NT2/D1 (cell line): ENCODE measurements at regions not wholly inside any gene's neighbourhood (a gene's known extent, or its start where the extent isn't known, plus 50 kb on each side); places are given as distances from the start of the nearest gene placed in this dataset.

Experiments used
- YY1 ChIP-seq: IDR thresholded peaks from 2 replicates; pipeline ENCODE4 v1.6.1; 2011; ENCODE audit not compliant: insufficient read length, insufficient read depth
- ZNF274 ChIP-seq: IDR thresholded peaks from 2 replicates; pipeline ENCODE4 v1.6.1; 2011; ENCODE audit warnings: mild to moderate bottlenecking, low read depth, low read length

DNA sequence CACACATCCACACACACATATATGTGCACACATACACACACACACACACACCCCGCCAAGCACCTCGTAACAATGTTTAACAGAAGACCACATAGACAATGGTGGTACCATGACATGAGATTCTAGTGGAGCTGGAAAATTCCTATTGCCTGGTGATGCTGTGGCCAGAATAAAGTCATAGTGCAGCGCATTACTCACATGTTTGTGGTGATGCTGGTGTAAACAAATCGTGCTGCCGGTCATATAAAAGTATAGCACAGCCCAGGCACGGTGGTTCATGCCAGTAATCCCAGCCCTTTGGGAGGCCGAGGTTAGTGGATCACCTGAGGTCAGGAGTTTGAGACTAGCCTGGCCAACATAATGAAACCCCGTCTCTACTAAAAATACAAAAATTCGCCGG, 275.2 kb downstream of the TRIML1 start:
- no peak for TF ChIP-seq YY1
- TF ChIP-seq ZNF274, result no peak
